ENCODE measurements at regions not wholly inside any gene's neighbourhood (a gene's known extent, or its start where the extent isn't known, plus 50 kb on each side); places are given as distances from the start of the nearest gene placed in this dataset.

- no peak overlapping the region for H3K9ac ChIP-seq (ENCODE audit: low read length)
- no peak overlapping the region for H3K4me2 ChIP-seq (replicated peaks; ENCODE audit: low read depth, low read length, poor library complexity, severe bottlenecking)
- no peaks in the 10 kb centered on the region for H3K9me3 Mint-ChIP-seq (ENCODE audit: insufficient read depth)
- H2AFZ ChIP-seq (ENCODE audit: insufficient read depth, low read depth, low read length, poor library complexity, severe bottlenecking), result no peak overlapping the region
- peaks cover 50% of the 10 kb centered on the region for H3K27me3 Mint-ChIP-seq
- no peaks in the 10 kb centered on the region for H3K4me1 ChIP-seq (ENCODE audit: control insufficient read depth in 2 of 2, insufficient read depth in 2 of 2, low read length in 2 of 2)
- no peaks in the 10 kb centered on the region for H3K79me2 ChIP-seq (ENCODE audit: control insufficient read depth, insufficient read depth, low read length)
- no peak overlapping the region for H3K27ac Mint-ChIP-seq
- no peaks in the 10 kb centered on the region for H3K36me3 ChIP-seq (replicated peaks in 1 of 2; ENCODE audit: control extremely low read depth in 1 of 2, control insufficient read depth in 1 of 2, extremely low read depth in 1 of 2, insufficient read depth in 2 of 2, low read length in 1 of 2)
- DNase-seq, result no peak
- CTCF ChIA-PET, result no interaction called here
- no peaks in the 10 kb centered on the region for H4K20me1 ChIP-seq (ENCODE audit: control insufficient read depth, insufficient read depth, low read length, poor library complexity, severe bottlenecking)
- no peak overlapping the region for H3K4me3 ChIP-seq (ENCODE audit: control extremely low read depth in 1 of 5, extremely low read depth in 1 of 5, insufficient read depth in 1 of 5, low read depth in 2 of 5, low read length in 4 of 5)
- ATAC-seq (ENCODE audit: low read depth), result no peak
- POLR2A ChIA-PET, result no interaction called here
- TF ChIP-seq CTCF (IDR thresholded peaks at IDR 0.05) (no peak), EZH2 (IDR thresholded peaks at IDR 0.05; ENCODE audit: borderline replicate concordance, insufficient read depth, low read depth, low read length, poor library complexity, severe bottlenecking) (no peak)
- H3K27me3 ChIP-seq (replicated peaks in 1 of 4; ENCODE audit: control extremely low read depth in 1 of 4, control insufficient read depth in 3 of 4, insufficient read depth in 4 of 4, low read length in 3 of 4), result peaks cover 0 to 31% (median 6%) of the 10 kb centered on the region in 4 experiments
- no peaks in the 10 kb centered on the region for H3K4me1 Mint-ChIP-seq
- 97% methylated on average over 23 of the region's 24 CpGs for WGBS (ENCODE audit: insufficient coverage)
- no peak overlapping the region for H3K27ac ChIP-seq (ENCODE audit: low read length in 2 of 2)
- H3K4me3 Mint-ChIP-seq, result no peak overlapping the region
- H3K9me3 ChIP-seq (ENCODE audit: control extremely low read depth in 1 of 3, control insufficient read depth in 2 of 3, insufficient read depth in 1 of 3, low read length in 2 of 3), result no peaks in the 10 kb centered on the region
- intact Hi-C loops (cut with micrococcal nuclease), result no loop called here
Observed at GRCh38 chr15:62953496-62954045, 89.0 kb upstream of the TPM1 start.

- no peaks in the 10 kb centered on the region for H3K4me1 ChIP-seq (ENCODE audit: control insufficient read depth in 2 of 2, insufficient read depth in 2 of 2, low read length in 2 of 2)
- H4K20me1 ChIP-seq (ENCODE audit: control insufficient read depth, insufficient read depth, low read length, poor library complexity, severe bottlenecking), result no peaks in the 10 kb centered on the region
- no peak overlapping the region for H3K27ac ChIP-seq (ENCODE audit: low read length in 2 of 2)
- ATAC-seq (ENCODE audit: low read depth) (no peak), DNase-seq (no peak)
- H3K27me3 ChIP-seq (replicated peaks in 1 of 4; ENCODE audit: control extremely low read depth in 1 of 4, control insufficient read depth in 3 of 4, insufficient read depth in 4 of 4, low read length in 3 of 4), result peaks cover 0 to 14% (median 5%) of the 10 kb centered on the region in 4 experiments
- ChIA-PET POLR2A (no interaction called here), CTCF (no interaction called here)
- no peak overlapping the region for H3K9ac ChIP-seq (ENCODE audit: low read length)
- H3K9me3 ChIP-seq (ENCODE audit: control extremely low read depth in 1 of 3, control insufficient read depth in 2 of 3, insufficient read depth in 1 of 3, low read length in 2 of 3), result no peaks in the 10 kb centered on the region
- no peak overlapping the region for H2AFZ ChIP-seq (ENCODE audit: insufficient read depth, low read depth, low read length, poor library complexity, severe bottlenecking)
- Mint-ChIP-seq H3K4me3 (no peak overlapping the region), H3K27me3 (peaks cover 26% of the 10 kb centered on the region), H3K27ac (no peak overlapping the region), H3K4me1 (no peaks in the 10 kb centered on the region), H3K9me3 (ENCODE audit: insufficient read depth) (no peaks in the 10 kb centered on the region)
- no peaks in the 10 kb centered on the region for H3K36me3 ChIP-seq (replicated peaks in 1 of 2; ENCODE audit: control extremely low read depth in 1 of 2, control insufficient read depth in 1 of 2, extremely low read depth in 1 of 2, insufficient read depth in 2 of 2, low read length in 1 of 2)
- intact Hi-C loops (cut with micrococcal nuclease), result no loop called here
- H3K79me2 ChIP-seq (ENCODE audit: control insufficient read depth, insufficient read depth, low read length), result no peaks in the 10 kb centered on the region
- WGBS (ENCODE audit: insufficient coverage), result 92% methylated on average over 3 of the region's 6 CpGs
- no peak overlapping the region for H3K4me2 ChIP-seq (replicated peaks; ENCODE audit: low read depth, low read length, poor library complexity, severe bottlenecking)
- H3K4me3 ChIP-seq (ENCODE audit: control extremely low read depth in 1 of 5, extremely low read depth in 1 of 5, insufficient read depth in 1 of 5, low read depth in 2 of 5, low read length in 4 of 5), result no peak overlapping the region
- TF ChIP-seq EZH2 (IDR thresholded peaks at IDR 0.05; ENCODE audit: borderline replicate concordance, insufficient read depth, low read depth, low read length, poor library complexity, severe bottlenecking), result no peak
- TF ChIP-seq CTCF (IDR thresholded peaks at IDR 0.05), result no peak
Observed at GRCh38 chr15:62957130-62957529, 85.4 kb upstream of the TPM1 start.

All from B cell (primary cell).